ENCODE measurements at regions not wholly inside any gene's neighbourhood (a gene's known extent, or its start where the extent isn't known, plus 50 kb on each side); places are given as distances from the start of the nearest gene placed in this dataset.

- TF ChIP-seq CTCF (IDR thresholded peaks at IDR 0.05; ENCODE audit: borderline replicate concordance, extremely low read depth, low read length, poor library complexity, severe bottlenecking), result no peak
- TF ChIP-seq EZH2 (IDR thresholded peaks at IDR 0.05; ENCODE audit: borderline replicate concordance, low read depth, low read length, severe bottlenecking), result no peak
Observed at GRCh38 chr9:38281917-38282316, 110.6 kb upstream of the ALDH1B1 start.

Measured in DND-41 (cell line).